ENCODE measurements at regions not wholly inside any gene's neighbourhood (a gene's known extent, or its start where the extent isn't known, plus 50 kb on each side); places are given as distances from the start of the nearest gene placed in this dataset.

GRCh38 chr7:46296526-46296925 is 375.5 kb upstream of the IGFBP3 start:
- Mint-ChIP-seq H3K4me3 (no peak overlapping the region), H3K27me3 (no peaks in the 10 kb centered on the region), H3K27ac (no peak overlapping the region), H3K36me3 (ENCODE audit: low read depth) (no peaks in the 10 kb centered on the region), H3K9me3 (peaks cover 2% of the 10 kb centered on the region), H3K4me1 (ENCODE audit: low read depth) (no peaks in the 10 kb centered on the region)
- no peaks in the 10 kb centered on the region for H3K36me3 ChIP-seq (ENCODE audit: insufficient read depth, low read length)
- H3K27ac ChIP-seq (ENCODE audit: low read depth in 1 of 2, low read length in 2 of 2) = no peak overlapping the region
- intact Hi-C loops (cut with DNase I, micrococcal nuclease) = no loop called here
- POLR2A ChIA-PET = no interaction called here
- H3K27me3 ChIP-seq (ENCODE audit: control insufficient read depth in 1 of 2, insufficient read depth in 2 of 2, low read length in 2 of 2) = no peaks in the 10 kb centered on the region
- H3K9me3 ChIP-seq (ENCODE audit: control insufficient read depth in 1 of 2, insufficient read depth in 1 of 2, low read length in 2 of 2) = peaks cover 0 to 4% of the 10 kb centered on the region in 2 experiments
- TF ChIP-seq, protein P1, sequence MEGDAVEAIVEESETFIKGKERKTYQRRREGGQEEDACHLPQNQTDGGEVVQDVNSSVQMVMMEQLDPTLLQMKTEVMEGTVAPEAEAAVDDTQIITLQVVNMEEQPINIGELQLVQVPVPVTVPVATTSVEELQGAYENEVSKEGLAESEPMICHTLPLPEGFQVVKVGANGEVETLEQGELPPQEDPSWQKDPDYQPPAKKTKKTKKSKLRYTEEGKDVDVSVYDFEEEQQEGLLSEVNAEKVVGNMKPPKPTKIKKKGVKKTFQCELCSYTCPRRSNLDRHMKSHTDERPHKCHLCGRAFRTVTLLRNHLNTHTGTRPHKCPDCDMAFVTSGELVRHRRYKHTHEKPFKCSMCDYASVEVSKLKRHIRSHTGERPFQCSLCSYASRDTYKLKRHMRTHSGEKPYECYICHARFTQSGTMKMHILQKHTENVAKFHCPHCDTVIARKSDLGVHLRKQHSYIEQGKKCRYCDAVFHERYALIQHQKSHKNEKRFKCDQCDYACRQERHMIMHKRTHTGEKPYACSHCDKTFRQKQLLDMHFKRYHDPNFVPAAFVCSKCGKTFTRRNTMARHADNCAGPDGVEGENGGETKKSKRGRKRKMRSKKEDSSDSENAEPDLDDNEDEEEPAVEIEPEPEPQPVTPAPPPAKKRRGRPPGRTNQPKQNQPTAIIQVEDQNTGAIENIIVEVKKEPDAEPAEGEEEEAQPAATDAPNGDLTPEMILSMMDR (IDR thresholded peaks at IDR 0.05) = no peak
- DNase-seq = no peak
- no peaks in the 10 kb centered on the region for H3K4me1 ChIP-seq (ENCODE audit: insufficient read depth, low read length)
- no peak for ATAC-seq (ENCODE audit: poor library complexity)
- no peak overlapping the region for H3K4me3 ChIP-seq (ENCODE audit: low read length)
- CTCF ChIA-PET = no interaction called here

DNA sequence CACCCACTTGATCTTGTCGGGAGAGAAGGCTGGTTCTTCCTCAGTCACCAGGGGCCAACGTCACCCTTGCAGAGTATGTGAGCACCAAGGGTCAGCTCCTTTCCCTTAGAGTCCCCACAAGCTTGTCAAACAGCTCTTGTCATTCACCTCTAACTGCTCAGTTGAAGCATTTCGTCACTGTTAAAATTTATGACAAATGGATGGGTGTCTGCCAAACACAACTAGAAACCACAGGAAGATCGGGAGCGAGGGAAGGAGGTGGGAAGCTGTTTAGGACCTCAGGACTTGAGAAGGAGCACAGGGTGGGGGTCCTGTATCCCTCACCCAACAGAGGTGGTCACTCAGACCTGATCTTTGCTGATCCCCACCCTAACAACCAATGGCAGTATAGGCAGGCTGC is 373.3 kb upstream of the IGFBP3 start:
- H3K4me3 ChIP-seq (ENCODE audit: low read length) = no peak overlapping the region

GRCh38 chr7:46292741-46293140 is 371.7 kb upstream of the IGFBP3 start:
- ChIA-PET CTCF (no interaction called here), POLR2A (no interaction called here)

More for the DNA sequence above, 373.3 kb upstream of the IGFBP3 start:
- ChIA-PET POLR2A (no interaction called here), CTCF (no interaction called here)
- H3K36me3 Mint-ChIP-seq (ENCODE audit: low read depth) = no peaks in the 10 kb centered on the region
- no peak overlapping the region for H3K4me3 Mint-ChIP-seq
- ATAC-seq (ENCODE audit: poor library complexity) = no peak
- Histone ChIP-seq H3K36me3 (ENCODE audit: insufficient read depth, low read length) (no peaks in the 10 kb centered on the region), H3K4me1 (ENCODE audit: insufficient read depth, low read length) (no peaks in the 10 kb centered on the region), H3K27me3 (ENCODE audit: control insufficient read depth in 1 of 2, insufficient read depth in 2 of 2, low read length in 2 of 2) (no peaks in the 10 kb centered on the region), H3K27ac (ENCODE audit: low read depth in 1 of 2, low read length in 2 of 2) (no peak overlapping the region), H3K9me3 (ENCODE audit: control insufficient read depth in 1 of 2, insufficient read depth in 1 of 2, low read length in 2 of 2) (peaks cover 4% of the 10 kb centered on the region in 2 experiments)
- intact Hi-C loops (cut with DNase I, micrococcal nuclease) = no loop called here
- H3K4me1 Mint-ChIP-seq (ENCODE audit: low read depth) = no peaks in the 10 kb centered on the region
- TF ChIP-seq, protein P1 (IDR thresholded peaks at IDR 0.05) = no peak
- H3K27ac Mint-ChIP-seq = no peak overlapping the region
- DNase-seq = no peak
- no peaks in the 10 kb centered on the region for H3K27me3 Mint-ChIP-seq
- H3K9me3 Mint-ChIP-seq = peaks cover 2% of the 10 kb centered on the region

More at GRCh38 chr7:46292741-46293140, 371.7 kb upstream of the IGFBP3 start:
- Histone ChIP-seq H3K4me3 (ENCODE audit: low read length) (no peak overlapping the region), H3K4me1 (ENCODE audit: insufficient read depth, low read length) (no peaks in the 10 kb centered on the region), H3K36me3 (ENCODE audit: insufficient read depth, low read length) (no peaks in the 10 kb centered on the region), H3K27ac (ENCODE audit: low read depth in 1 of 2, low read length in 2 of 2) (no peak overlapping the region), H3K9me3 (ENCODE audit: control insufficient read depth in 1 of 2, insufficient read depth in 1 of 2, low read length in 2 of 2) (peaks cover 4% of the 10 kb centered on the region in 2 experiments), H3K27me3 (ENCODE audit: control insufficient read depth in 1 of 2, insufficient read depth in 2 of 2, low read length in 2 of 2) (no peaks in the 10 kb centered on the region)
- no peaks in the 10 kb centered on the region for H3K27me3 Mint-ChIP-seq
- no peaks in the 10 kb centered on the region for H3K4me1 Mint-ChIP-seq (ENCODE audit: low read depth)
- DNase-seq (no peak), ATAC-seq (ENCODE audit: poor library complexity) (no peak)
- intact Hi-C loops (cut with DNase I, micrococcal nuclease) = no loop called here
- H3K27ac Mint-ChIP-seq = no peak overlapping the region
- no peaks in the 10 kb centered on the region for H3K36me3 Mint-ChIP-seq (ENCODE audit: low read depth)
- TF ChIP-seq, protein P1 (IDR thresholded peaks at IDR 0.05) = no peak
- no peak overlapping the region for H3K4me3 Mint-ChIP-seq
- peaks cover 2% of the 10 kb centered on the region for H3K9me3 Mint-ChIP-seq

Data from CD4-positive, alpha-beta T cell (primary cell).